ENCODE measurements at regions not wholly inside any gene's neighbourhood (a gene's known extent, or its start where the extent isn't known, plus 50 kb on each side); places are given as distances from the start of the nearest gene placed in this dataset.

DNA sequence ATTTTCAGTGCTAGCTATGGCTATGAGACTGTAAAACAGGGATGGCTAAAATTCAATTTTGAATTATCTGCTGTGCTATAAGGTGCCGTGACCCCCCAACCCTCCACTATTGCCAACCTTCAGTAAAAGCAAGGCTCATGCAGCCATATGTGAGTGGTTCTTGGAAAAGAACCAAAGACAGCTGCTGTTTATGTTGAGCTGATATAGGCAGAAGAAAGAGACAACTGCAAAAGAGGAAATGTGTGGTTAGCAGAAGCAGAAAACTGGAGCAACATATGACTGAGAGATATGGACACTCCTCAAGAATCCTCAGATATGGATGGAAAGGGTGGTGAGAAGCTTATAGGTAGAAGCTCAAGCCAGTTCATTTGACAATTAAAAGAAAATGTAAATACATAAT, 200.3 kb downstream of the TLE1 start:
- DNase-seq (ENCODE audit: low read depth in 2 of 2): no peak

DNA sequence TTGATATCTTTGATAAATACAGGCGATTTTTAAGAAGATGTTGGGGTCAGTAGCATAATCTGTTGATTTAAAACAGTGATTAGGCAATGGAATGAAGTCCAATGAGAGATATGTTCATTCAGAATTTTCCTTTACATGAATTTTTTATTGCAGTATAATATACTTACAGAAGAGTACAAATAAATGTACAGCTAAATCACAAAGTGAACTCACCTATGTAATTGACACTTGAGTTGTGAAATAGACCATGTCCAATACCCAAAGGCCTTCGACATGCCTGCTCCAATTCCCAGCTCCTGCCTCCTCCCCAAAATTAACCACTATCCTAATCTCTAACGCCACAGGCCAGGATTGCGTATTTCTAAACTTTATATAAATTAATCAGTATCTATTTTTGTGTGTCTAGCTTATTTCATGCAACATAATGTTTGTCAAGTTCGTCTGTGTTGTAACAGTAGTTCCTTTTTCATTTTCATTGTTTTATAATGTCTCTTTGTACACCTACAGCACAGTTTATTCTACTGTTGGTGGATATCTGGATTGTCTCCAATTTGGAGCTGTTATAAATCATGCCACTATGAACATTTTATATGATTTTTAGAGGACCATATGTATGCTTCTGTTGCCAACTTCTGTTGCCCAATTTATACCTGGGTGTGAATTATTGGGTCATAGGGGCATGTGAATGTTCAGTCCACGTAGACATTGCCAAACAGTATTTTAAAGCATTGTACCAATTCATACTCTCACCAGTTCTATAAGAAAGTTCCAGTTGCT, 208.3 kb downstream of the TLE1 start:
- no peak for DNase-seq (ENCODE audit: low read depth in 2 of 2)

DNA sequence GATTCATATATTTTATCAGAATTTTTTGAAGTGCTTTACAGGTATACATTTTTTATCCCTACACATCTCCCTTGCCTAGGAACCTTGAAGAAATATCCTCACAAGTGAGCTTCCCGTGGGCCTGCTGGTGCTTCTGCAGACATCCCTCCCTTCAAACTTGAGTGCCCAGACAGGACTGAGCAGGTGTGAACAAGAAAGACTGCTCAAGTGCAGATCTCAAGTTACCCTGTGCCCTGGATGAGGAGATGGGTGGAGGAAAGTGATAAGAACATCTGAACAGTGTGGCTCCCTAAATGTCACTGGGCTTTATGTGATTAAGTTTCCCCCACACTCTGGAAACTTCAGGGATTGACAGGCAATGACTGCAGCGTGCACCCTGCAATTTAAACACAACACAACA, 209.8 kb downstream of the TLE1 start:
- DNase-seq (ENCODE audit: low read depth in 2 of 2): no peak

DNA sequence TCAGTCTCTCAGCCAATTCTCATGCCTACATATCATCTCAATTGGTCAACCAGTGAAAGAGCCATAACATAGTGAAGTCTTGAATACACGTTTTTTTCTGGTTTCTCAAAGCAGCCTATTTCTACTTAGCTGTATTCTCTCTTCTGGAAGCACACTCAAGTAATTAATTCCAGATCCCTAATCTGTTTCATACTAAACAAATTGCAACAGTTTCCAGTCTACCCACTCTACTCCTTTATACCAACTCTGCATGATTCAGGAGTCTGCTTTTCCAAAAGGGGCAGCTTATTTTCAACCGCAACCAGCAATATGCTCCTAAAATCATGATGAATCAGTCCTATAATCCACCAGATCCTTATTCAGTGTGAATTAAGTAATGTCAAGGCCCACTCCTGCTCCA, 211.7 kb downstream of the TLE1 start:
- DNase-seq (ENCODE audit: low read depth in 2 of 2): no peak

DNA sequence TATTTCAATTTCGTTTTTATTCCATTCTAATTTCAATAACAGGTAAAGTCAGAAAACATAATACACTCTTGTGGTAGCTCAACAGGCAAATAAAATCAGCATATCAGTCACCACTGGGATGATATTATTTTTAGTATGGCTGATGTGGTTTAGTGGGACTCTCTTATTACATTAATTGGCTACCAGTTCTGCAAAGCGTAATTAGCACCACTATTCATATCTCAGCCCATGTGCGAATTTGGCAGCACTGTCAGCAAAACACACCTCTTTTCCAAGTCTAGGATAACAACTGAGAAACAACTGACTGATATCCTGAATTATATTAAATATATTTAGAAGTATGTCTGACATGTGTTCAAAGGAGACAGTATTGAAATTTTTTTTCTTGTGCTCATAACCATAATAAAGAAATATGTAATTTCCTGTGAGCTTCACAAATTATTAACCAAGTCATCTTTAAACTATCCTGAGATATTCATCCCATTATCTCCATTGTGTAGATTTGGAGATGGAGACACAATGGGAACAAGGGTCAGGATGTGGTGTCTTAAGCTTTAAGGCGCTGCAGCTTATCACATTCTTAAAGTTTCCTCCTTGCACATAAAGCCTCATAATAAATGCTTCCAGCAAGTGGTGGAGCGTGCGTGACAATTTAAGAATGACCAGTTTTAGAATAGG, 212.4 kb downstream of the TLE1 start:
- DNase-seq (ENCODE audit: low read depth in 2 of 2): no peak

DNA sequence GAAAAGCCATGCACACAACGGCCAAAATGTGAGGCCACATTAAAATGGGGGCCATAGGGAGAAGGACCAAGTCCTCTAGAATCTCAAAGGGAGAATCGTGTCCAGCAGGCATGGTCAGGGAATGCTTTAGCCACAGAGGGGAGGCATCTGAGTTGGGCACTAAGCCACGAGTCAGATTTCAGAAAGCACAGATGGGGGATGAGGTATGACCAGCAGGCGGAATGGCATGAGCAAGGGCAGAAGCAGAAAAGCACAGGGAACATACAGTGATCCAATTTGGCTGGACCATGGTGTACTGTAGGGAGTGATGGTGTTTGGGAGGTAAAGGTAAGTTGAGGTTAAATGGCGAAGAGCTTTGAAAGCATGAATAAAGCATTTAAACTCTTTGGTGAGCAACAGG, 214.6 kb downstream of the TLE1 start:
- DNase-seq (ENCODE audit: low read depth in 2 of 2): no peak

DNA sequence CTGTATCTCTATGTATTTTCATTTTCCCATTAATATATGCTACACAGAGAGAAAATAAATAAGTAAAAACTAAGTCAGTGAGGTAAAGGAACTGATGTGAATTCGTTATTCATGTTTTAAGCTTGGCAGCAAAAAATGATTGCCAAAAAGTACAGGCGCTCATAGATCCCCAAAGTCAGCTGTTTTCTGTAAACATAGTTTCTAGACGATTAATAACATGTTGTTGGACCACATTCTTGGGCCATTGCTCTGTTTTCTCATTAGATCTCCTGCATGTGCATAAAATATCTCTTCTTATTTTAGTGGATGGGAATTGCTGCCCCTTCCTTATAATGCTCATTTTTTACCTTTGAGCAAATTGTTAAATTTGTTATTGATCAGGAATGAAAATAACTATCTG, 215.2 kb downstream of the TLE1 start:
- no peak for DNase-seq (ENCODE audit: low read depth in 2 of 2)

- DNase-seq (ENCODE audit: low read depth in 2 of 2): no peak
These were observed 215.6 kb downstream of the TLE1 start for GRCh38 chr9:81473708-81474107.

DNA sequence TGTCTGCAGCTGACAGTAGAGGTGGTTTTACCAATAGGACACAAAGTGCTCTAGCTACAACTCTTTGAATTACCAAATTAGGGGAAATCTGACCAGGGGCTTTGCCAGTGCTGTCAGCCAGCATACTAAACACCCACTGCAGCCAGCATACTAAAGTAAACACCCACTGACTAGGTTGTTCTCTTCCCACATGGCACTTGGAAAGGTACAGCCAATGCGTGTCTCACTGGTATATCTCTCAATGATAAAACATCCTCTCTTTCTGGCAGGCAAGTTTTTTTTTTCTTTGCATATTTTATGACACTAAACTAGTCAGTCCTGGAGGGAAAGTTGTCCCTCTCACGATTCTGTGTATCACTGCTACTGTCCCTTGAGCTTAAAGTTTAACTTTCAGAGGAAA, 216.1 kb downstream of the TLE1 start:
- no peak for DNase-seq (ENCODE audit: low read depth in 2 of 2)

- DNase-seq (ENCODE audit: low read depth in 2 of 2): no peak
These were observed 216.6 kb downstream of the TLE1 start for GRCh38 chr9:81472701-81473100.

- no peak for DNase-seq (ENCODE audit: low read depth in 2 of 2)
These were observed 218.5 kb downstream of the TLE1 start for GRCh38 chr9:81470864-81471263.

GRCh38 chr9:81468084-81468595, 221.2 kb downstream of the TLE1 start:
- no peak for DNase-seq (ENCODE audit: low read depth in 2 of 2)

- DNase-seq (ENCODE audit: low read depth in 2 of 2): no peak
These were observed 222.4 kb downstream of the TLE1 start for GRCh38 chr9:81466981-81467380.

- no peak for DNase-seq (ENCODE audit: low read depth in 2 of 2)
These were observed 223.8 kb downstream of the TLE1 start for GRCh38 chr9:81465468-81466011.

- DNase-seq (ENCODE audit: low read depth in 2 of 2): no peak
These were observed 226.5 kb downstream of the TLE1 start for GRCh38 chr9:81462801-81463200.

GRCh38 chr9:81461196-81461595, 228.2 kb downstream of the TLE1 start:
- no peak for DNase-seq (ENCODE audit: low read depth in 2 of 2)

- no peak for DNase-seq (ENCODE audit: low read depth in 2 of 2)
These were observed 228.7 kb downstream of the TLE1 start for GRCh38 chr9:81460693-81461092.

DNA sequence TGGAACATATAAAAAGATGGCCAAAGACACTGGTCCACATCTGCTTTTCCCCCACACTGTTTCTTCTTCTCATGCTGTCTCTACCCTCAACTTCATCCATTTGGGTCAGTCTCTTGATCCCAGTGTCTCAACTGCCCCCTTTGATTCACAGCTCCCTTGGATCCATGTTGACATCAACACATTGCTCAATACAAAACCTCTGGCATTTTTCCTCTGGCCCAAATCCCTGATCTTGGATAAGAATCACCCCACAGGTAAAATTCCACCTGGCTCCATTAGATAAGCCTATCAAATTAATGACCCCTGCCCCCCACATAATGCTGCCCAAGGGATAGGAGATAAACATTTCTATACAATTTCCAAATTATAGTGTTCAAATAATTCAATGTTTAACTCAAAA, 229.8 kb downstream of the TLE1 start:
- DNase-seq (ENCODE audit: low read depth in 2 of 2): no peak

DNA sequence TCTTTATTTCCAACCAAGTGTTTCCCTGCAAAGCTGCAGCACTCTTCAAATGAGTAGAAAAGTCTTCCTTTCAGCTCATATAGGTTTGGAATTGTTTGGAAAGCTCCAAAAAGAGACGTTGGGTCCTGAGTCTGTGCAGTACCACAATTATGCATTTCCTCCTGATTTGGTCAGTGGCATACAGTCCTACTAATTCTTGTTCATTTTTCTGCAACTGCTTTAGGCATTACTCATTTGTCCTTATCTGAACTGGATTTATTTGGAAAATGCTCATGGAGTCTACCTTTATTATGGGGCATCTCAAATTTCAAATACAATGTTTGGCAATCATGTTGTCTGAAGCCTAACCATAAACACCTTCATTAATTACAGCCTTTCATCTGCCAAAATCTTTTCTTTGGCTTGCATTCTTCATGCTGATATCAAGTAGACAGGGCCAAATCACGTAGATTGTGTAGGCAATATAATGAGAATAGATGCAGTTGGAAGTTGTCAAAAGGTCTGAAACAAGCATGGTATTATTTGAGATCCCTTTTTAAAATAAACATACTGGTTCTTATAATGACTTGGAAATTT, 232.8 kb downstream of the TLE1 start:
- DNase-seq (ENCODE audit: low read depth in 2 of 2): no peak

- DNase-seq (ENCODE audit: low read depth in 2 of 2): no peak
These were observed 233.7 kb downstream of the TLE1 start for GRCh38 chr9:81455462-81456219.

- DNase-seq (ENCODE audit: low read depth in 2 of 2): no peak
These were observed 243.9 kb downstream of the TLE1 start for GRCh38 chr9:81445331-81445921.

DNA sequence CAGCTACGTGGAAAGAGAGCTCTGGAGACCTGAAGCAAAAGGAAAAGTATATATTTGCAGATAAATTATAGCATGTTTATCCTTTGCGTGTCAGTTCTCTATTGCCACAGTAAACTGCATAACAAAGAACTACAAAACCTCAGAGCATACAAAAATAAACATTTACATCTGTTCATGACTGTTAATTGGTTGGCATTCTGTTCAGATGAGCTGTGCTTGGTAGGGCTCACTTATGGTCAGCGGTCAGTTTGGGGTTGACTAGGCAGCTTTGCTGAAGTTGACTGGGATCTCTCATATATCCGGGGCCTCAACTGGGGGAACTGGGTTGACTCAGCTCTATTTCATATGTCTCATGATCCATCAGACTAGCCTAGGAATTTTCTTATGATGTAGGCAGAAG, 257.7 kb downstream of the TLE1 start:
- no peak for DNase-seq (ENCODE audit: low read depth in 2 of 2)

Measured in activated CD8-positive, alpha-beta memory T cell treated with anti-CD3 and anti-CD28 coated beads for 4 hours (primary cell).